Ishikawa (cell line): ENCODE measurements at regions not wholly inside any gene's neighbourhood (a gene's known extent, or its start where the extent isn't known, plus 50 kb on each side); places are given as distances from the start of the nearest gene placed in this dataset.

ENCODE experiments used
- CEBPB ChIP-seq: IDR thresholded peaks from 2 replicates; pipeline ENCODE4 v1.6.1; 2012
- CREB1 ChIP-seq: IDR thresholded peaks from 2 replicates; pipeline ENCODE4 v1.6.1; 2012; ENCODE audit warnings: low read depth
- EP300 ChIP-seq: IDR thresholded peaks from 2 replicates; pipeline ENCODE4 v1.6.1; 2012; ENCODE audit warnings: borderline replicate concordance
- MAX ChIP-seq: IDR thresholded peaks from 2 replicates; pipeline ENCODE4 v1.6.1; 2012
- RAD21 ChIP-seq: IDR thresholded peaks from 2 replicates; pipeline ENCODE4 v1.6.1; 2012; ENCODE audit warnings: low read depth
- REST ChIP-seq: IDR thresholded peaks from 2 replicates; pipeline ENCODE4 v1.6.1; 2012; ENCODE audit warnings: low read depth, mild to moderate bottlenecking
- TAF1 ChIP-seq: IDR thresholded peaks from 2 replicates; pipeline ENCODE4 v1.6.1; 2012; ENCODE audit warnings: low read depth, mild to moderate bottlenecking
- USF1 ChIP-seq: IDR thresholded peaks from 2 replicates; pipeline ENCODE4 v1.6.1; 2012
- ZBTB7A ChIP-seq: IDR thresholded peaks from 2 replicates; pipeline ENCODE4 v1.6.1; 2012; ENCODE audit warnings: low read depth

GRCh38 chr10:130487566-130487965, 351.4 kb downstream of the GLRX3 start:
- TF ChIP-seq REST (no peak), MAX (no peak), EP300 (no peak), ZBTB7A (no peak), CREB1 (no peak), USF1 (no peak), TAF1 (no peak), RAD21 (no peak), CEBPB (no peak)
